ENCODE measurements at regions not wholly inside any gene's neighbourhood (a gene's known extent, or its start where the extent isn't known, plus 50 kb on each side); places are given as distances from the start of the nearest gene placed in this dataset.

GRCh38 chr9:115444959-115445358 lies 327.0 kb upstream of the TNC start:
- H3K18ac ChIP-seq (ENCODE audit: low read length) = no peak overlapping the region
- DNase-seq = no peak
- H3K9ac ChIP-seq (ENCODE audit: low read length) = no peak overlapping the region
- no peak overlapping the region for H2AK5ac ChIP-seq (ENCODE audit: low read length)
- no peaks in the 10 kb centered on the region for H3K79me1 ChIP-seq (ENCODE audit: low read length)
- no peak overlapping the region for H4K5ac ChIP-seq (ENCODE audit: low read length)
- H3K56ac ChIP-seq (ENCODE audit: low read length) = no peak overlapping the region
- no peaks in the 10 kb centered on the region for H3K79me2 ChIP-seq (ENCODE audit: control insufficient read depth, insufficient read depth, low read length)
- WGBS (ENCODE audit: extremely low coverage, insufficient coverage, low lambda C conversion rate) = no CpG with 5 or more reads among the region's 3 CpGs
- no peak overlapping the region for H3K4me3 ChIP-seq (ENCODE audit: low read length)
- H3K4me2 ChIP-seq (ENCODE audit: low read length) = no peak overlapping the region
- no peak overlapping the region for H4K8ac ChIP-seq (ENCODE audit: low read depth, low read length)
- H3K27me3 ChIP-seq (ENCODE audit: insufficient read depth, low read length, poor library complexity) = no peaks in the 10 kb centered on the region
- H2BK15ac ChIP-seq (replicated peaks; ENCODE audit: low read depth) = no peak overlapping the region
- H3K36me3 ChIP-seq (ENCODE audit: control insufficient read depth, insufficient read depth, low read length) = no peaks in the 10 kb centered on the region
- no peak overlapping the region for H2BK120ac ChIP-seq (ENCODE audit: low read depth, low read length)
- no peak overlapping the region for H3K27ac ChIP-seq (ENCODE audit: low read depth, low read length)
- no peaks in the 10 kb centered on the region for H3K4me1 ChIP-seq (ENCODE audit: control insufficient read depth, low read depth, low read length)
- no peak overlapping the region for H3K23ac ChIP-seq (ENCODE audit: low read length)
- H2BK5ac ChIP-seq (ENCODE audit: low read length) = no peak overlapping the region
- H3K4ac ChIP-seq (ENCODE audit: low read depth, low read length) = no peak overlapping the region

GRCh38 chr9:115445655-115446054 lies 327.7 kb upstream of the TNC start:
- H4K8ac ChIP-seq (ENCODE audit: low read depth, low read length) = no peak overlapping the region
- no peak overlapping the region for H3K23ac ChIP-seq (ENCODE audit: low read length)
- no peak overlapping the region for H3K4me2 ChIP-seq (ENCODE audit: low read length)
- no peak overlapping the region for H2BK15ac ChIP-seq (replicated peaks; ENCODE audit: low read depth)
- no peaks in the 10 kb centered on the region for H3K79me1 ChIP-seq (ENCODE audit: low read length)
- no peaks in the 10 kb centered on the region for H3K27me3 ChIP-seq (ENCODE audit: insufficient read depth, low read length, poor library complexity)
- no peaks in the 10 kb centered on the region for H3K36me3 ChIP-seq (ENCODE audit: control insufficient read depth, insufficient read depth, low read length)
- no peak overlapping the region for H3K27ac ChIP-seq (ENCODE audit: low read depth, low read length)
- no peak overlapping the region for H2BK5ac ChIP-seq (ENCODE audit: low read length)
- H4K5ac ChIP-seq (ENCODE audit: low read length) = no peak overlapping the region
- WGBS (ENCODE audit: extremely low coverage, insufficient coverage, low lambda C conversion rate) = no CpG with 5 or more reads among the region's 3 CpGs
- H3K4ac ChIP-seq (ENCODE audit: low read depth, low read length) = no peak overlapping the region
- no peak for DNase-seq
- no peak overlapping the region for H2AK5ac ChIP-seq (ENCODE audit: low read length)
- no peak overlapping the region for H3K18ac ChIP-seq (ENCODE audit: low read length)
- no peak overlapping the region for H3K4me3 ChIP-seq (ENCODE audit: low read length)
- no peaks in the 10 kb centered on the region for H3K79me2 ChIP-seq (ENCODE audit: control insufficient read depth, insufficient read depth, low read length)
- peak overlapping the region; percentile 28 for H2BK120ac ChIP-seq (ENCODE audit: low read depth, low read length)
- H3K9ac ChIP-seq (ENCODE audit: low read length) = no peak overlapping the region
- no peak overlapping the region for H3K56ac ChIP-seq (ENCODE audit: low read length)
- no peaks in the 10 kb centered on the region for H3K4me1 ChIP-seq (ENCODE audit: control insufficient read depth, low read depth, low read length)

DNA sequence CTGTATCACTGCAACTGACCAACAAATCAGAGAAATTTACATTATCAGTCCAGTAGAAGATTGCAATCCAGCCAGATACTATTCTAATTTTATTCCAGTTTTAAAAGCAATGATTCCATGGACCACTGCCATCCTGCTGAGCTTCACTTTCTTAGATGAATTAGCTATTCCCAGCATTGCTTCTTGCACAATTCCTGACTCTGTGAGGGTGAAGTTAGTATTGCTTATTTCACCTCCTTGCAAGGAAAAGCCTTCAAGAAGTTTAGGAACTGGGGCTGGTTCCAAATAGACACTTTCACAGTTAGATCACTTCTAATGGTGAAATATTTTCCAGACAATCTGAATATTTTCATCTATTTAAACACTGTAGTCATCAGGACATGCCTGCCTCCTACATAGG lies 338.6 kb upstream of the TNC start:
- Histone ChIP-seq H3K23ac (ENCODE audit: low read length) (no peak overlapping the region), H3K36me3 (ENCODE audit: control insufficient read depth, insufficient read depth, low read length) (no peaks in the 10 kb centered on the region), H3K27me3 (ENCODE audit: insufficient read depth, low read length, poor library complexity) (no peaks in the 10 kb centered on the region), H3K18ac (ENCODE audit: low read length) (no peak overlapping the region), H3K9ac (ENCODE audit: low read length) (no peak overlapping the region), H4K5ac (ENCODE audit: low read length) (no peak overlapping the region), H2BK5ac (ENCODE audit: low read length) (no peak overlapping the region), H4K8ac (ENCODE audit: low read depth, low read length) (no peak overlapping the region), H3K4me1 (ENCODE audit: control insufficient read depth, low read depth, low read length) (no peaks in the 10 kb centered on the region), H3K27ac (ENCODE audit: low read depth, low read length) (no peak overlapping the region), H3K4me2 (ENCODE audit: low read length) (no peak overlapping the region), H3K4me3 (ENCODE audit: low read length) (no peak overlapping the region), H2AK5ac (ENCODE audit: low read length) (no peak overlapping the region), H3K4ac (ENCODE audit: low read depth, low read length) (no peak overlapping the region), H3K56ac (ENCODE audit: low read length) (no peak overlapping the region), H2BK15ac (replicated peaks; ENCODE audit: low read depth) (no peak overlapping the region), H3K79me1 (ENCODE audit: low read length) (no peaks in the 10 kb centered on the region), H3K79me2 (ENCODE audit: control insufficient read depth, insufficient read depth, low read length) (no peaks in the 10 kb centered on the region), H2BK120ac (ENCODE audit: low read depth, low read length) (no peak overlapping the region)
- DNase-seq = no peak

- Histone ChIP-seq H3K4me1 (ENCODE audit: control insufficient read depth, low read depth, low read length) (no peaks in the 10 kb centered on the region), H4K5ac (ENCODE audit: low read length) (no peak overlapping the region), H3K36me3 (ENCODE audit: control insufficient read depth, insufficient read depth, low read length) (no peaks in the 10 kb centered on the region), H2AK5ac (ENCODE audit: low read length) (no peak overlapping the region), H4K8ac (ENCODE audit: low read depth, low read length) (no peak overlapping the region), H3K4me3 (ENCODE audit: low read length) (no peak overlapping the region), H3K18ac (ENCODE audit: low read length) (no peak overlapping the region), H3K23ac (ENCODE audit: low read length) (no peak overlapping the region), H2BK5ac (ENCODE audit: low read length) (no peak overlapping the region), H3K4ac (ENCODE audit: low read depth, low read length) (no peak overlapping the region), H3K56ac (ENCODE audit: low read length) (no peak overlapping the region), H3K9ac (ENCODE audit: low read length) (no peak overlapping the region), H3K79me1 (ENCODE audit: low read length) (no peaks in the 10 kb centered on the region), H3K27me3 (ENCODE audit: insufficient read depth, low read length, poor library complexity) (no peaks in the 10 kb centered on the region), H3K79me2 (ENCODE audit: control insufficient read depth, insufficient read depth, low read length) (no peaks in the 10 kb centered on the region), H2BK120ac (ENCODE audit: low read depth, low read length) (no peak overlapping the region), H3K27ac (ENCODE audit: low read depth, low read length) (no peak overlapping the region), H3K4me2 (ENCODE audit: low read length) (no peak overlapping the region), H2BK15ac (replicated peaks; ENCODE audit: low read depth) (no peak overlapping the region)
- WGBS (ENCODE audit: extremely low coverage, insufficient coverage, low lambda C conversion rate) = no CpG with 5 or more reads among the region's 3 CpGs
- DNase-seq = no peak
Observed at GRCh38 chr9:115461280-115461679, 343.3 kb upstream of the TNC start.

GRCh38 chr9:115462623-115463022 lies 344.7 kb upstream of the TNC start:
- no CpG with 5 or more reads among the region's 7 CpGs for WGBS (ENCODE audit: extremely low coverage, insufficient coverage, low lambda C conversion rate)
- no peaks in the 10 kb centered on the region for H3K4me1 ChIP-seq (ENCODE audit: control insufficient read depth, low read depth, low read length)
- no peaks in the 10 kb centered on the region for H3K27me3 ChIP-seq (ENCODE audit: insufficient read depth, low read length, poor library complexity)
- H3K79me2 ChIP-seq (ENCODE audit: control insufficient read depth, insufficient read depth, low read length) = no peaks in the 10 kb centered on the region
- no peak overlapping the region for H2BK15ac ChIP-seq (replicated peaks; ENCODE audit: low read depth)
- H3K56ac ChIP-seq (ENCODE audit: low read length) = no peak overlapping the region
- DNase-seq = peak; percentile 58
- H3K36me3 ChIP-seq (ENCODE audit: control insufficient read depth, insufficient read depth, low read length) = no peaks in the 10 kb centered on the region
- no peaks in the 10 kb centered on the region for H3K79me1 ChIP-seq (ENCODE audit: low read length)
- H4K5ac ChIP-seq (ENCODE audit: low read length) = no peak overlapping the region
- H2BK5ac ChIP-seq (ENCODE audit: low read length) = no peak overlapping the region
- H4K8ac ChIP-seq (ENCODE audit: low read depth, low read length) = no peak overlapping the region
- H3K27ac ChIP-seq (ENCODE audit: low read depth, low read length) = no peak overlapping the region
- no peak overlapping the region for H2AK5ac ChIP-seq (ENCODE audit: low read length)
- no peak overlapping the region for H3K23ac ChIP-seq (ENCODE audit: low read length)
- H3K4me2 ChIP-seq (ENCODE audit: low read length) = no peak overlapping the region
- H3K18ac ChIP-seq (ENCODE audit: low read length) = no peak overlapping the region
- H2BK120ac ChIP-seq (ENCODE audit: low read depth, low read length) = no peak overlapping the region
- no peak overlapping the region for H3K4ac ChIP-seq (ENCODE audit: low read depth, low read length)
- H3K4me3 ChIP-seq (ENCODE audit: low read length) = no peak overlapping the region
- no peak overlapping the region for H3K9ac ChIP-seq (ENCODE audit: low read length)

DNA sequence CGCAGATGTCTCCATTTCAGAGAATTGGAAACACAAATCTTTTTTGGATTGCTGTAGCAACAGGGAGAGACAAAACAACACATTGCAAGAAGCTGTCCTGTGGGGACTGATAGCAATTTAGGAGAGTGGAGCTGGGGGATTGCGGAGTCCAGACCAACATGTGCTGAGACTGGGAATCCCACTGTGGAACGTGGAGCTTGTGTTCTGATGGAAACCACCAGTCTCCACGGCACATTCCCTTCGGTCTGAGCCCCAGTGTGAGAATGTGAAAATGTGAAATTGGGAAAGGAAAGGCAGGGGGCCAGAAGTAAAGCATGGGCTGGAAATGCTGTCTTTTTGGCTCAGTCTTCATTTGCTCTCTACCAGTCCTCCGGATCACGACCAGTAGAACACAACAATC lies 348.8 kb upstream of the TNC start:
- H3K27ac ChIP-seq (ENCODE audit: low read depth, low read length) = no peak overlapping the region

More for the DNA sequence above, 348.8 kb upstream of the TNC start:
- Histone ChIP-seq H3K4me2 (ENCODE audit: low read length) (no peak overlapping the region), H3K56ac (ENCODE audit: low read length) (no peak overlapping the region), H2BK5ac (ENCODE audit: low read length) (no peak overlapping the region), H4K5ac (ENCODE audit: low read length) (no peak overlapping the region), H3K27me3 (ENCODE audit: insufficient read depth, low read length, poor library complexity) (no peaks in the 10 kb centered on the region), H3K4ac (ENCODE audit: low read depth, low read length) (no peak overlapping the region), H3K79me1 (ENCODE audit: low read length) (no peaks in the 10 kb centered on the region), H3K4me3 (ENCODE audit: low read length) (no peak overlapping the region), H3K18ac (ENCODE audit: low read length) (peak overlapping the region; percentile 20), H4K8ac (ENCODE audit: low read depth, low read length) (no peak overlapping the region), H3K4me1 (ENCODE audit: control insufficient read depth, low read depth, low read length) (peaks cover 3% of the 10 kb centered on the region), H2AK5ac (ENCODE audit: low read length) (peak overlapping the region; percentile 44), H3K9ac (ENCODE audit: low read length) (no peak overlapping the region), H2BK120ac (ENCODE audit: low read depth, low read length) (no peak overlapping the region), H3K36me3 (ENCODE audit: control insufficient read depth, insufficient read depth, low read length) (no peaks in the 10 kb centered on the region), H3K23ac (ENCODE audit: low read length) (no peak overlapping the region), H3K79me2 (ENCODE audit: control insufficient read depth, insufficient read depth, low read length) (no peaks in the 10 kb centered on the region), H2BK15ac (replicated peaks; ENCODE audit: low read depth) (peak overlapping the region; percentile 2)
- DNase-seq = no peak
- no CpG with 5 or more reads among the region's 7 CpGs for WGBS (ENCODE audit: extremely low coverage, insufficient coverage, low lambda C conversion rate)
